ENCODE measurements at regions not wholly inside any gene's neighbourhood (a gene's known extent, or its start where the extent isn't known, plus 50 kb on each side); places are given as distances from the start of the nearest gene placed in this dataset.

DNA sequence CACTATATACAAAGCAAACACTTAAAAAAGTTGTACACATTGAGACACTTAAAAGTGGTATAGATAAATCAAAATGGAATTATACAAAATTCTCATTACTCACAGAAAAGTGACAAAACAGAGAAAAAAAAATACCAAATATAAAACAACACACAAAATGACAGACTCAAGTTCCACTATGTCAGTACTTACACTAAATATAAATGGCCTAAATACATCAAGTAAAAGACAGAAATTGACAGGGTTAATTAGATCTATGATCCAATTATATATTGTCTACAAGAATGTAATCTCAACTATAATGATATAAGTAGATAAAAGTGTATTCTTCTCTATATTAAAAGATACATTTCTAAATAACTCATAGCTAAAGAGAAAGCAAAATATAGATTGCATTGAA lies 401.6 kb upstream of the PFKP start:
- no peak for TF ChIP-seq CTCF (IDR thresholded peaks at IDR 0.05; ENCODE audit: extremely low read depth, missing control alignments)
- no peak for DNase-seq (ENCODE audit: low spot score)

DNA sequence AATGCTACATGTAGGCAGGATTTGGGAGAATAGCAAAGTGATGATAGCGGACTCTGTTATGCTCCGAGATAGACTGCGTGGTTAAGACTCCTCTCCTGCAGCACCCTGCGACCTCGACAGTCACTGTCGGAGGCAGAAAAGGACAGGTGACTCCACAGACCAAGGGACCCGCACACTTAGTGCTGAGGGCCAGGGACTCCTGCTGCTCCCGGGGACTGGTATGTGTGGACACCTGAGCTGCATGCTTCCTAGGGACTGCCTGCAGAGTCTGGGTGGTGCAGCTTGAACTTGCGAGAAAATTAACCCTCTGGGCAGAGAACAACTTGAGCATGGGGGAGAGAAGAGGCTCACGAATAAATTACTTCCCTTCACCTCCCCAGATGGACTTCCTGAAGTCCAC lies 407.1 kb upstream of the PFKP start:
- DNase-seq (ENCODE audit: low spot score) = no peak
- TF ChIP-seq CTCF (IDR thresholded peaks at IDR 0.05; ENCODE audit: extremely low read depth, missing control alignments) = no peak

GRCh38 chr10:2659660-2660209 lies 407.6 kb upstream of the PFKP start:
- DNase-seq (ENCODE audit: low spot score) = no peak
- TF ChIP-seq CTCF (IDR thresholded peaks at IDR 0.05; ENCODE audit: extremely low read depth, missing control alignments) = no peak

DNA sequence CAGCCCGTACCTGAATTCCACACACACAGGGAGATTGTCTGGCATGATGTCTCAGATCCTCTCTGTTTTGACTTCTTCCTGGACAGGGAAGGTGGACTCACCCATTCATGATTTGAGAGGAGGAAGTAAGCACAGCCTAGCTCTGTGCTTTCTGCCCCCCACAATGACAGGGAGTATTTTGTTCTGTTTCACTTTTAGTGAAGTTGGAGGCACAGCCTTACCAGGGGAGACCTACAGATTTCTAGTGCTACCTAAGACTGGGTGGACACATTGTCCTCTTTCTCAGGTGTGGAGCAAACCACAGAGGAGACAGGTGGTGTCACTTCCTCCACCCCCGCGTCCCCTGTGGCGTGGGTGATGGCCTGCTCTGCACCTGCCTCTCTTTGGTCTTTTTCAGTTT lies 408.6 kb upstream of the PFKP start:
- TF ChIP-seq CTCF (IDR thresholded peaks at IDR 0.05; ENCODE audit: extremely low read depth, missing control alignments) = no peak
- DNase-seq (ENCODE audit: low spot score) = no peak

DNA sequence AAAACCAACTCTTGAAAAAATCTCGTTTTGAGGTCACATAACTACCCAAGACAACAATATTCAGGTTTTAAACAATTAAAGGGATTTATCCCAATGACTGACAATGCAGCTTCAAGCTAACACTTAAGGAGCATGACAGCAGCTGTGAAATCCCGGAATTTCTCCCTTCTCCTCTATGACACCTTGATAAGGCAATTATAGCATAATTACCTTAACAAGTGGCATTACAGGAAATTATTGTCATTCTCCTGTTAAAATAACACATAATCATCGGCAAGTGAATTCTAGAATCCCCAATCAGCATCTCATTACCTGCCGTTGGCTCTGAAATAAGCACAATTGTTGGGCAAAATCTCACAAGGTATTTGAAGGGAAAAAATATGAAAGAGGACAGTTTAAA lies 417.0 kb upstream of the PFKP start:
- no peak for TF ChIP-seq CTCF (IDR thresholded peaks at IDR 0.05; ENCODE audit: extremely low read depth, missing control alignments)
- DNase-seq (ENCODE audit: low spot score) = no peak

GRCh38 chr10:2641028-2641427 lies 426.3 kb upstream of the PFKP start:
- TF ChIP-seq CTCF (IDR thresholded peaks at IDR 0.05; ENCODE audit: extremely low read depth, missing control alignments) = no peak
- DNase-seq (ENCODE audit: low spot score) = no peak

- no peak for TF ChIP-seq CTCF (IDR thresholded peaks at IDR 0.05; ENCODE audit: extremely low read depth, missing control alignments)
- no peak for DNase-seq (ENCODE audit: low spot score)
Observed at GRCh38 chr10:2633630-2634029, 433.7 kb upstream of the PFKP start.

Measured in GM20000 (cell line).